PC-3 (cell line): ENCODE measurements at regions not wholly inside any gene's neighbourhood (a gene's known extent, or its start where the extent isn't known, plus 50 kb on each side); places are given as distances from the start of the nearest gene placed in this dataset.

Experiments
- ATAC-seq: fragments of 200-7000 bp; cut with Tn5 transposase; 2 replicates; pipeline ENCODE4 v1.9.1; 2020; ENCODE audit warnings: mild to moderate bottlenecking, moderate library complexity
- BruUV-seq: library from RNA; stranded (reverse); fragments of 400-500 nt; replicated peaks from 2 replicates; lab custom pipeline; 2021; lab: Mats Ljungman, UMichigan
- CTCF ChIA-PET: fragments of 300-600 bp; sonication (Branson Sonifier 250); formaldehyde crosslinking; loops from one replicate; lab custom pipeline; 2022; ENCODE audit warnings: antibody characterized with exemption; lab: Charles Lee
- POLR2A ChIA-PET: fragments of 300-600 bp; sonication (Branson Sonifier 250); formaldehyde crosslinking; loops from one replicate; lab custom pipeline; 2022; ENCODE audit warnings: antibody characterized with exemption; ENCODE audit not compliant: unreplicated experiment; lab: Charles Lee
- DNase-seq: peaks from one replicate; pipeline ENCODE4 v3.0.0-alpha.2; 2015
- H2AFZ ChIP-seq: fragments of 300-600 bp; sonication (generic); 2 replicates; pipeline ENCODE4 v1.6.0; 2016; ENCODE audit warnings: antibody characterized with exemption, low read length
- H3F3A ChIP-seq: fragments of 300-600 bp; sonication (generic); one replicate; pipeline ENCODE4 v1.6.0; 2017; ENCODE audit warnings: antibody characterized with exemption, low read length, control low read depth, mild to moderate bottlenecking; ENCODE audit not compliant: unreplicated experiment
- H3K27ac ChIP-seq: fragments of 300-600 bp; sonication (generic); 2 replicates; pipeline ENCODE4 v1.5.1; 2016; ENCODE audit warnings: mild to moderate bottlenecking, low read length
- H3K27me3 ChIP-seq: fragments of 300-600 bp; sonication (generic); 2 replicates; pipeline ENCODE4 v1.6.1; 2016; ENCODE audit warnings: low read length, mixed read lengths
- H3K36me3 ChIP-seq: fragments of 300-600 bp; sonication (generic); 2 replicates; pipeline ENCODE4 v1.6.1; 2016; ENCODE audit warnings: low read depth, mixed run types, low read length, mixed read lengths
- H3K4me1 ChIP-seq: fragments of 300-600 bp; sonication (generic); 2 replicates; pipeline ENCODE4 v1.5.1; 2016; ENCODE audit warnings: low read length; ENCODE audit not compliant: insufficient read depth
- H3K4me2 ChIP-seq: fragments of 300-600 bp; sonication (generic); 2 replicates; pipeline ENCODE4 v1.6.0; 2016; ENCODE audit warnings: low read length
- H3K4me3 ChIP-seq: fragments of 300-600 bp; sonication (generic); 2 replicates; pipeline ENCODE4 v1.5.1; 2016; ENCODE audit warnings: mild to moderate bottlenecking, low read length, mixed read lengths
- H3K79me2 ChIP-seq: fragments of 300-600 bp; sonication (generic); 2 replicates; pipeline ENCODE4 v1.6.1; 2017; ENCODE audit warnings: low read length, mixed read lengths
- H3K9ac ChIP-seq: fragments of 300-600 bp; sonication (generic); 2 replicates; pipeline ENCODE4 v1.6.0; 2016; ENCODE audit warnings: mild to moderate bottlenecking, low read length
- H3K9me2 ChIP-seq: fragments of 300-600 bp; sonication (generic); replicated peaks from 2 replicates; pipeline ENCODE4 v1.6.1; 2016; ENCODE audit warnings: mixed run types, low read length, mixed read lengths
- H3K9me3 ChIP-seq: fragments of 300-600 bp; sonication (generic); 2 replicates; pipeline ENCODE4 v1.6.1; 2016; ENCODE audit warnings: low read length, mixed read lengths
- H4K20me1 ChIP-seq: fragments of 300-600 bp; sonication (generic); 2 replicates; pipeline ENCODE4 v1.6.1; 2016; ENCODE audit warnings: low read length, mixed read lengths
- EZH2 ChIP-seq: fragments of 300-600 bp; sonication (generic); IDR thresholded peaks from one replicate; pipeline ENCODE4 v1.6.1; 2017; ENCODE audit warnings: antibody characterized with exemption, mild to moderate bottlenecking, low read length; ENCODE audit not compliant: unreplicated experiment
- EZH2phosphoT487 ChIP-seq: fragments of 300-600 bp; sonication (generic); IDR thresholded peaks from 2 replicates; pipeline ENCODE4 v1.6.1; 2018; ENCODE audit warnings: mild to moderate bottlenecking, antibody characterized with exemption, low read length, borderline replicate concordance
- intact Hi-C: fragments of 100-400 bp; cut with micrococcal nuclease; formaldehyde crosslinking; loops from 2 replicates; pipeline ENCODE4 v1.9.0; 2023
- TF ChIP-seq, protein P1 (sequence below): fragments of 300-600 bp; sonication (generic); conservative IDR thresholded peaks from 2 replicates; pipeline ENCODE4 v1.5.1; 2017; ENCODE audit warnings: antibody characterized with exemption, low read depth, mild to moderate bottlenecking, low read length

GRCh38 chr15:85943151-85943550 lies 136.5 kb upstream of the AGBL1 start:
- intact Hi-C loops: no loop called here
- BruUV-seq: no TSS peak
- TF ChIP-seq EZH2 (no peak), EZH2phosphoT487 (no peak)
- TF ChIP-seq, protein P1, sequence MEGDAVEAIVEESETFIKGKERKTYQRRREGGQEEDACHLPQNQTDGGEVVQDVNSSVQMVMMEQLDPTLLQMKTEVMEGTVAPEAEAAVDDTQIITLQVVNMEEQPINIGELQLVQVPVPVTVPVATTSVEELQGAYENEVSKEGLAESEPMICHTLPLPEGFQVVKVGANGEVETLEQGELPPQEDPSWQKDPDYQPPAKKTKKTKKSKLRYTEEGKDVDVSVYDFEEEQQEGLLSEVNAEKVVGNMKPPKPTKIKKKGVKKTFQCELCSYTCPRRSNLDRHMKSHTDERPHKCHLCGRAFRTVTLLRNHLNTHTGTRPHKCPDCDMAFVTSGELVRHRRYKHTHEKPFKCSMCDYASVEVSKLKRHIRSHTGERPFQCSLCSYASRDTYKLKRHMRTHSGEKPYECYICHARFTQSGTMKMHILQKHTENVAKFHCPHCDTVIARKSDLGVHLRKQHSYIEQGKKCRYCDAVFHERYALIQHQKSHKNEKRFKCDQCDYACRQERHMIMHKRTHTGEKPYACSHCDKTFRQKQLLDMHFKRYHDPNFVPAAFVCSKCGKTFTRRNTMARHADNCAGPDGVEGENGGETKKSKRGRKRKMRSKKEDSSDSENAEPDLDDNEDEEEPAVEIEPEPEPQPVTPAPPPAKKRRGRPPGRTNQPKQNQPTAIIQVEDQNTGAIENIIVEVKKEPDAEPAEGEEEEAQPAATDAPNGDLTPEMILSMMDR: no peak
- no peak overlapping the region for H3K4me3 ChIP-seq
- no peaks in the 10 kb centered on the region for H3K79me2 ChIP-seq
- no peak overlapping the region for H2AFZ ChIP-seq
- H3K9me3 ChIP-seq: no peaks in the 10 kb centered on the region
- ChIA-PET POLR2A (no interaction called here), CTCF (no interaction called here)
- H3K4me2 ChIP-seq: no peak overlapping the region
- no peaks in the 10 kb centered on the region for H3F3A ChIP-seq
- DNase-seq (no peak), ATAC-seq (no peak)
- peaks cover 13% of the 10 kb centered on the region for H3K27me3 ChIP-seq
- H3K9ac ChIP-seq: no peak overlapping the region
- no peaks in the 10 kb centered on the region for H3K4me1 ChIP-seq
- H3K36me3 ChIP-seq: no peaks in the 10 kb centered on the region
- no peaks in the 10 kb centered on the region for H3K9me2 ChIP-seq
- no peak overlapping the region for H3K27ac ChIP-seq
- H4K20me1 ChIP-seq: no peaks in the 10 kb centered on the region

- no peak overlapping the region for H3K9ac ChIP-seq
- no peaks in the 10 kb centered on the region for H4K20me1 ChIP-seq
- no peak overlapping the region for H2AFZ ChIP-seq
- no peaks in the 10 kb centered on the region for H3K9me2 ChIP-seq
- no peak overlapping the region for H3K27ac ChIP-seq
- POLR2A ChIA-PET: no interaction called here
- H3F3A ChIP-seq: no peaks in the 10 kb centered on the region
- no peak overlapping the region for H3K4me3 ChIP-seq
- no peak overlapping the region for H3K4me2 ChIP-seq
- no peaks in the 10 kb centered on the region for H3K36me3 ChIP-seq
- BruUV-seq: no TSS peak
- no peak for DNase-seq
- TF ChIP-seq EZH2phosphoT487 (no peak), EZH2 (no peak)
- TF ChIP-seq, protein P1: no peak
- no peaks in the 10 kb centered on the region for H3K79me2 ChIP-seq
- CTCF ChIA-PET: no interaction called here
- no peaks in the 10 kb centered on the region for H3K4me1 ChIP-seq
- intact Hi-C loops: no loop called here
- peaks cover 13% of the 10 kb centered on the region for H3K27me3 ChIP-seq
- H3K9me3 ChIP-seq: no peaks in the 10 kb centered on the region
- no peak for ATAC-seq
These were observed 135.9 kb upstream of the AGBL1 start for GRCh38 chr15:85943791-85944190.

DNA sequence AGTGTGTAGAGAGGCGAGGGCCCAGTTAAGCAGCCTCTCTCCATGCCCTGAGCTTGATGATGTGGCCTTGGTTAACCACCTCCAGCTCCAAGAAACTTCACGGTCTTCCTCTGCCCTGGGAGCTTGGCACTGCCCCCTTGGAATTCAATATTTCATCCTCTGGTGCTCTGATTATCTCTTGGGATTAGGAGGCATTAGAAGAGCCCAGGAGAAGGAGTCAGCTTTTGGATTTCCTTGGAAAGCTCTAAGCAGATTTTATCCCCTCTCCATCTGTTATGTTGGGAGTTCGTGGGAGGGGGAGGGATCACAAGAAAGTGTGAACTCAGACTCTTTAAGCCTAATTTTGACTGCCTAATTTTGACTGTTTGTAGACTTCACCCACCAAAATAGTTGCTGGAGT lies 132.7 kb upstream of the AGBL1 start:
- Histone ChIP-seq H2AFZ (no peak overlapping the region), H3K9me3 (no peaks in the 10 kb centered on the region), H3F3A (no peaks in the 10 kb centered on the region), H3K36me3 (no peaks in the 10 kb centered on the region), H3K4me3 (no peak overlapping the region), H3K27ac (no peak overlapping the region), H3K4me2 (no peak overlapping the region), H3K27me3 (peaks cover 13% of the 10 kb centered on the region), H3K4me1 (no peaks in the 10 kb centered on the region), H3K9ac (no peak overlapping the region), H4K20me1 (no peaks in the 10 kb centered on the region), H3K9me2 (no peaks in the 10 kb centered on the region), H3K79me2 (no peaks in the 10 kb centered on the region)
- BruUV-seq: no TSS peak
- no peak for ATAC-seq
- no peak for TF ChIP-seq EZH2phosphoT487
- TF ChIP-seq EZH2: no peak
- TF ChIP-seq, protein P1: no peak
- intact Hi-C loops: no loop called here
- CTCF ChIA-PET: no interaction called here
- no peak for DNase-seq
- POLR2A ChIA-PET: no interaction called here
